Psoas muscle (tissue), 7 donors: ENCODE measurements at regions not wholly inside any gene's neighbourhood (a gene's known extent, or its start where the extent isn't known, plus 50 kb on each side); places are given as distances from the start of the nearest gene placed in this dataset.
"Not testable (repeated sequence)": the region's sequence is repeated elsewhere in the genome, so short reads cannot be mapped to it uniquely, and the experiment has no call there.

Source experiments
- ATAC-seq, 4 donors: fragments of 200-7000 bp; cut with Tn5 transposase; one replicate each; pipeline ENCODE4 v1.9.1; 2020; ENCODE audit warnings: moderate library complexity in 3 of 4, mild to moderate bottlenecking in 2 of 4
- DNase-seq, 2 donors: peaks; one replicate each; pipeline ENCODE4 v3.0.0-alpha.2; 2020
- H3K27ac ChIP-seq: fragments of 200-600 bp; one replicate; pipeline ENCODE4 v1.8.0; 2022
- H3K27me3 ChIP-seq, 3 donors: fragments of 200-600 bp in 1 of 3; one replicate each; pipeline versions ENCODE4 v1.6.1 to v1.8.0; 2013 to 2022; ENCODE audit warnings: low read length in 2 of 3, mild to moderate bottlenecking in 2 of 3, moderate library complexity in 1 of 3; ENCODE audit not compliant: insufficient read depth in 3 of 3
- H3K36me3 ChIP-seq, 2 donors: fragments of 200-600 bp in 1 of 2; one replicate each; pipeline versions ENCODE4 v1.6.1 to v1.8.0; 2013 to 2022; ENCODE audit warnings: low read depth in 1 of 2, mild to moderate bottlenecking in 1 of 2, moderate library complexity in 1 of 2; ENCODE audit not compliant: insufficient read depth in 1 of 2
- H3K4me1 ChIP-seq: fragments of 200-600 bp; one replicate; pipeline ENCODE4 v1.8.0; 2022
- H3K4me3 ChIP-seq: fragments of 200-600 bp; one replicate; pipeline ENCODE4 v1.8.0; 2022; ENCODE audit warnings: mild to moderate bottlenecking
- H3K9me3 ChIP-seq: fragments of 200-600 bp; one replicate; pipeline ENCODE4 v1.8.0; 2022
- WGBS, 3 donors: extraction: QIAGEN DNeasy Blood & Tissue Kit; methylation state at CpG; one replicate each; pipeline versions ENCODE4 v1.1.6 to v1.1.7; 2013; 5-methylcytosine and 5-hydroxymethylcytosine counted together
- intact Hi-C, 2 donors: fragments of 100-400 bp; cut with DNase I; formaldehyde crosslinking; loops; one replicate each; pipeline versions ENCODE4 v1.11.0 to v1.14.2; 2022
- TF ChIP-seq, protein P1 (sequence below): fragments of 200-600 bp; IDR thresholded peaks from one replicate; pipeline ENCODE4 v1.8.0; 2022; ENCODE audit warnings: antibody characterized with exemption
- donor health status: healthy with polysubstance abuse.
- donor health status: DM: no; HTN: no; CAD: no; lungs with moderate emphysema.
- donor health status: Bipolar disorder and iron deficiency.
- donor health status: healthy.
- donor health status: DM: yes; HTN: yes; CAD: no.
- donor health status: DM: no; HTN: no; CAD: no.
- donor health status: DM: yes; HTN: yes; CAD: no.

DNA sequence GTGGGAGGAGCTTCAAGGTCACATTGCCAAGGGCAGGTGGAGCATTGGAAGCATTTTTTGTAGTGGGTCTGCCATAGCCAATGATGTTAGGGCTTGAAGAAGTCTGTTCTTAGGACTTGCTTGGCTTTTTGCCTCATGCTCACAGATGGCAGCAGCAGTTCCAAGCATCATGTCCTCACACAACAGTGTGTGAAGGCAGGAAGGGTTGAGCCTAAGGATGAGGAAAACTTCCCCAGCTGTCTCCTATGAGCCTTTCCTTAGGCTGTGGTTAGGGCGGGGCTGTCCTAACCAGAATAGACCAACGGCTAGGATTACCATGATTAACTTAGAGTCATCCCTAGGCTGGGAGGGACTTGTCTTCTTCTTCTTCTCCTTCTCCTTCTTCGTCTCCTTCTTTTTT is 76.2 kb upstream of the KCNA1 start:
- TF ChIP-seq, protein P1, sequence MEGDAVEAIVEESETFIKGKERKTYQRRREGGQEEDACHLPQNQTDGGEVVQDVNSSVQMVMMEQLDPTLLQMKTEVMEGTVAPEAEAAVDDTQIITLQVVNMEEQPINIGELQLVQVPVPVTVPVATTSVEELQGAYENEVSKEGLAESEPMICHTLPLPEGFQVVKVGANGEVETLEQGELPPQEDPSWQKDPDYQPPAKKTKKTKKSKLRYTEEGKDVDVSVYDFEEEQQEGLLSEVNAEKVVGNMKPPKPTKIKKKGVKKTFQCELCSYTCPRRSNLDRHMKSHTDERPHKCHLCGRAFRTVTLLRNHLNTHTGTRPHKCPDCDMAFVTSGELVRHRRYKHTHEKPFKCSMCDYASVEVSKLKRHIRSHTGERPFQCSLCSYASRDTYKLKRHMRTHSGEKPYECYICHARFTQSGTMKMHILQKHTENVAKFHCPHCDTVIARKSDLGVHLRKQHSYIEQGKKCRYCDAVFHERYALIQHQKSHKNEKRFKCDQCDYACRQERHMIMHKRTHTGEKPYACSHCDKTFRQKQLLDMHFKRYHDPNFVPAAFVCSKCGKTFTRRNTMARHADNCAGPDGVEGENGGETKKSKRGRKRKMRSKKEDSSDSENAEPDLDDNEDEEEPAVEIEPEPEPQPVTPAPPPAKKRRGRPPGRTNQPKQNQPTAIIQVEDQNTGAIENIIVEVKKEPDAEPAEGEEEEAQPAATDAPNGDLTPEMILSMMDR = no peak
- Histone ChIP-seq H3K4me1 (no peaks in the 10 kb centered on the region), H3K9me3 (no peaks in the 10 kb centered on the region), H3K36me3 (no peaks in the 10 kb centered on the region), H3K27me3 (peaks cover 0 to 12% (median 8%) of the 10 kb centered on the region in 3 donors), H3K4me3 (no peak overlapping the region), H3K27ac (no peak overlapping the region)
- 61 to 74% (median 73%) methylated on average over 3 of the region's 3 CpGs for WGBS, 3 donors
- intact Hi-C loops = no loop called here
- DNase-seq (no peak), ATAC-seq (no peak)

DNA sequence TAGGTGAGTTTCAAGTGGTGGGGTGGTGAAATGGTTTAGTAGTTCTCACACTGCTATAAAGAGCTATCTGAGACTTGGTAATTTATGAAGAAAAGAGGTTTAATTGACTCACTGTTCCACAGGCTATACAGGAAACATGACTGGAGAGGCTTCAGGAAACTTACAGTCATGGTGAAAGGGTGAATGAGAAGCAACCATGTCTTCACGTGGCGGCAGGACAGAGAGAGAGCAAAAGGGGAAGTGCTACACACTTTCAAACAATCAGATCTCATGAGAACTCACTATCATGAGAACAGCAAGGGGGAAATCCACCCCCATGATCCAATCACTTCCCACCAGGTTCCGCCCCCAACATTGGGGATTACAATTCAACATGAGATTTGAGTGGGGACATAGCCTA is 67.3 kb upstream of the KCNA1 start:
- ATAC-seq, H3K9me3 ChIP-seq, DNase-seq, H3K4me3 ChIP-seq, H3K27ac ChIP-seq, H3K27me3 ChIP-seq, H3K4me1 ChIP-seq, H3K36me3 ChIP-seq, intact Hi-C loops: not testable (repeated sequence)
- WGBS, 3 donors = 84 to 90% (median 86%) methylated on average over 3 of the region's 3 CpGs

DNA sequence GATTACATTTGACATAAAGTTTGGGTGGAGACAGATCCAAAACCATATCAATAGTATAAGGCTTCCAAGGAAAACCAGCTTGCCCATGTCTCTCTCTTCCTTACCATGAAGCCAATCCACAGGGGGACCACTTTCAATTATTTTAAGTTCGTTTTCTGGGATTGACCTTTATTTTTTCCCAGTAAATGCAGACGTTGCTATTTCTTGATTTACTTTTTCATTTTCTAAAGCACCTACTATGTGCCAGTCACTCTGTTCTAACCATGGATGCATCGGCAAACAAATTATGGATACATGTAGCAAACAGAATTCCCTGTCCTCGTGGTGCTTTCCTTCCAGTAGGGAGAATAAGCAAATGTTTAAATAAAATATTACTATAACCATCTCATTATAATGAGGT is 65.8 kb upstream of the KCNA1 start:
- peaks cover 0 to 6% (median 0%) of the 10 kb centered on the region in 3 donors for H3K27me3 ChIP-seq
- no peak for DNase-seq
- no peak overlapping the region for H3K27ac ChIP-seq
- no peaks in the 10 kb centered on the region for H3K36me3 ChIP-seq
- no peaks in the 10 kb centered on the region for H3K9me3 ChIP-seq
- intact Hi-C loops = no loop called here
- TF ChIP-seq, protein P1 = no peak
- WGBS, 3 donors = 88 to 91% (median 91%) methylated on average over 4 of the region's 4 CpGs
- no peaks in the 10 kb centered on the region for H3K4me1 ChIP-seq
- no peak overlapping the region for H3K4me3 ChIP-seq
- no peak for ATAC-seq

DNA sequence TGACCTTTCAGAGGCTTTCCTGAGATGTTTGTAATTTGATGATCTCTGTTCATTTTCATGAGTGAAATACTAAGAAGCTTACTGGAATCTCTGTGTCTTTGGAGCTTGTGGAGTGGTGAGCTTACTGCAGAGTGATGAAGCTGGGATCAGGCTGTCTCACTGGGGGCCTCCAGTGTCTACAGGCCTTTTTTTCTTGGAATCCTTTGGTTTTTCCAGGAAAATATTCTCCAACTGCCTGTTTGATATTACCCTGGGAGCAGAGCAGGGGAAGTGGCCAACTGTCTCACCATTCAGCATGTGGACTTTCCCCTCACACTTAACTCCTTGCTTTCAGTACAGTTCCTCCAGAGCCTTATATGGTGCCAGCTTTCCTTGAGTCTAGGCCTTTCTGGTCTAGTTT is 62.0 kb upstream of the KCNA1 start:
- H3K27me3 ChIP-seq = no peaks in the 10 kb centered on the region
- H3K9me3 ChIP-seq = no peaks in the 10 kb centered on the region
- no peak for DNase-seq
- H3K36me3 ChIP-seq = no peaks in the 10 kb centered on the region
- H3K27ac ChIP-seq = no peak overlapping the region
- intact Hi-C loops = no loop called here
- no peak for ATAC-seq
- TF ChIP-seq, protein P1 = no peak
- no peaks in the 10 kb centered on the region for H3K4me1 ChIP-seq
- no peak overlapping the region for H3K4me3 ChIP-seq

DNA sequence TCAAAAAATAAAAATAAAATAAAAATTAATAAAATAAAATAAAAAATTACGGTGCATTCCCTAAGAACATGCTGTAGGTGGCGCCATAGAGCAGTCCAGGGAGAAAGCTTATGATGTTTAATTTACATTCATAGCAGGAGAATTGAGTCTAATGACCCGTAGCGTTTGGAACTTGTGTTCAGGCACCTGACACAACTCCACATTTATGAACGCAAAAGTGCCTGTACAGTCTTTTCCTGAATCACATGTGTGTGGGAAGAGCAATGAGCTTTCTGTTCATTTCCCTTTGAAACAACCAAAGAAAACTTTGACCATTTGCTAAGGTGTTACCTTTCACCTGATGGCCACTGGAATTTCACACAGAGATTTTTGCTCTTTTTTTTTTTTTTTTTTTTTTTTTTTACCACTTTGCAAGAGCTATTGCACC is 60.6 kb upstream of the KCNA1 start:
- DNase-seq = no peak
- 5% methylated on average over 5 of the region's 5 CpGs for WGBS, 3 donors
- intact Hi-C loops = no loop called here

More for the DNA sequence above, 60.6 kb upstream of the KCNA1 start:
- ATAC-seq = no peak
- TF ChIP-seq, protein P1 = peak; percentile 62
- H3K4me3 ChIP-seq = no peak overlapping the region
- no peak overlapping the region for H3K27ac ChIP-seq
- no peaks in the 10 kb centered on the region for H3K36me3 ChIP-seq
- no peaks in the 10 kb centered on the region for H3K4me1 ChIP-seq
- H3K9me3 ChIP-seq = no peaks in the 10 kb centered on the region
- no peaks in the 10 kb centered on the region for H3K27me3 ChIP-seq
